SK-N-SH treated with all-trans-retinoic acid at 6 μM for 48 hours (cell line): ENCODE measurements at regions not wholly inside any gene's neighbourhood (a gene's known extent, or its start where the extent isn't known, plus 50 kb on each side); places are given as distances from the start of the nearest gene placed in this dataset.

Experiments used
- ATAC-seq: fragments of 200-7000 bp; cut with Tn5 transposase; 3 replicates; pipeline ENCODE4 v1.9.1; 2020; ENCODE audit warnings: mild to moderate bottlenecking, moderate library complexity
- ARNTL ChIP-seq: fragments of 450-650 bp; formaldehyde crosslinking; IDR thresholded peaks from 2 replicates; pipeline ENCODE4 v1.5.0; 2020; ENCODE audit warnings: low read depth, mild to moderate bottlenecking, moderate library complexity, borderline replicate concordance
- BACH2 ChIP-seq: fragments of 250-450 bp; sonication (Bioruptor Pico); IDR thresholded peaks from 2 replicates; pipeline ENCODE4 v1.9.0; 2021; ENCODE audit warnings: mild to moderate bottlenecking, borderline replicate concordance
- CSDC2 ChIP-seq: fragments of 250-450 bp; sonication (Bioruptor Pico); IDR thresholded peaks from 2 replicates; pipeline ENCODE4 v1.5.0; 2020; ENCODE audit warnings: mild to moderate bottlenecking, moderate library complexity
- ESRRG ChIP-seq: fragments of 250-450 bp; sonication (Bioruptor Pico); IDR thresholded peaks from 2 replicates; pipeline ENCODE4 v1.6.1; 2021; ENCODE audit warnings: mild to moderate bottlenecking
- GLIS3 ChIP-seq: fragments of 250-450 bp; sonication (Bioruptor Pico); IDR thresholded peaks from 2 replicates; pipeline ENCODE4 v1.5.0; 2020; ENCODE audit warnings: mild to moderate bottlenecking, moderate library complexity
- ISL1 ChIP-seq: fragments of 250-450 bp; sonication (Bioruptor Pico); IDR thresholded peaks from 2 replicates; pipeline ENCODE4 v2.1.2; 2022; ENCODE audit warnings: mild to moderate bottlenecking, moderate library complexity
- OSR1 ChIP-seq: fragments of 250-450 bp; sonication (Bioruptor Pico); IDR thresholded peaks from 2 replicates; pipeline ENCODE4 v1.8.0; 2022; ENCODE audit warnings: moderate library complexity, mild to moderate bottlenecking, inconsistent platforms
- PPARA ChIP-seq: fragments of 250-450 bp; sonication (Bioruptor Pico); IDR thresholded peaks from 2 replicates; pipeline ENCODE4 v1.5.0; 2020; ENCODE audit warnings: mild to moderate bottlenecking, borderline replicate concordance
- RARB ChIP-seq: fragments of 250-450 bp; sonication (Bioruptor Pico); IDR thresholded peaks from 2 replicates; pipeline ENCODE4 v1.8.0; 2021; ENCODE audit warnings: mild to moderate bottlenecking, moderate library complexity
- SNAI2 ChIP-seq: fragments of 250-450 bp; sonication (Bioruptor Pico); IDR thresholded peaks from 2 replicates; pipeline ENCODE4 v1.5.0; 2020; ENCODE audit warnings: mild to moderate bottlenecking, moderate library complexity
- TCF4 ChIP-seq: fragments of 250-450 bp; sonication (Bioruptor Pico); IDR thresholded peaks from 2 replicates; pipeline ENCODE4 v1.8.0; 2021; ENCODE audit warnings: mild to moderate bottlenecking, moderate library complexity, borderline replicate concordance
- TOX ChIP-seq: fragments of 250-450 bp; sonication (Bioruptor Pico); IDR thresholded peaks from 2 replicates; pipeline ENCODE4 v1.8.0; 2021; ENCODE audit warnings: mild to moderate bottlenecking, moderate library complexity, borderline replicate concordance
- ZC3H10 ChIP-seq: fragments of 250-450 bp; sonication (Bioruptor Pico); IDR thresholded peaks from 2 replicates; pipeline ENCODE4 v1.5.1; 2021; ENCODE audit warnings: mild to moderate bottlenecking, moderate library complexity
- ZFP30 ChIP-seq: fragments of 450-650 bp; formaldehyde crosslinking; IDR thresholded peaks from 2 replicates; pipeline ENCODE4 v1.5.0; 2022; ENCODE audit warnings: mild to moderate bottlenecking, moderate library complexity
- ZNF565 ChIP-seq: fragments of 450-650 bp; formaldehyde crosslinking; conservative IDR thresholded peaks from 2 replicates; pipeline ENCODE4 v1.5.0; 2020; ENCODE audit warnings: low read depth, mild to moderate bottlenecking, moderate library complexity
- ZNF70 ChIP-seq: fragments of 450-650 bp; formaldehyde crosslinking; IDR thresholded peaks from 2 replicates; pipeline ENCODE4 v1.5.0; 2020; ENCODE audit warnings: mild to moderate bottlenecking, moderate library complexity
- ZNF8 ChIP-seq: fragments of 450-650 bp; formaldehyde crosslinking; IDR thresholded peaks from 2 replicates; pipeline ENCODE4 v1.5.0; 2020; ENCODE audit warnings: mild to moderate bottlenecking, moderate library complexity
- TF ChIP-seq, protein P1 (sequence below): fragments of 250-450 bp; sonication (Bioruptor Pico); IDR thresholded peaks from 2 replicates; pipeline ENCODE4 v1.8.0; 2021; ENCODE audit warnings: low read depth, mild to moderate bottlenecking, moderate library complexity, borderline replicate concordance
- TF ChIP-seq, protein P2 (sequence below): fragments of 250-450 bp; sonication (Bioruptor Pico); IDR thresholded peaks from 2 replicates; pipeline ENCODE4 v1.5.0; 2020; ENCODE audit warnings: mild to moderate bottlenecking, moderate library complexity
- TF ChIP-seq, protein P3 (sequence below): fragments of 250-450 bp; sonication (Bioruptor Pico); IDR thresholded peaks from 2 replicates; pipeline ENCODE4 v1.8.0; 2020; ENCODE audit warnings: mild to moderate bottlenecking, moderate library complexity, borderline replicate concordance
- TF ChIP-seq, protein P4 (sequence below): fragments of 250-450 bp; sonication (Bioruptor Pico); IDR thresholded peaks from 2 replicates; pipeline ENCODE4 v1.5.1; 2021; ENCODE audit warnings: mild to moderate bottlenecking, moderate library complexity
- TF ChIP-seq, protein P5 (sequence below): fragments of 250-450 bp; sonication (Bioruptor Pico); IDR thresholded peaks from 2 replicates; pipeline ENCODE4 v1.5.1; 2020; ENCODE audit warnings: low read depth, mild to moderate bottlenecking, moderate library complexity

DNA sequence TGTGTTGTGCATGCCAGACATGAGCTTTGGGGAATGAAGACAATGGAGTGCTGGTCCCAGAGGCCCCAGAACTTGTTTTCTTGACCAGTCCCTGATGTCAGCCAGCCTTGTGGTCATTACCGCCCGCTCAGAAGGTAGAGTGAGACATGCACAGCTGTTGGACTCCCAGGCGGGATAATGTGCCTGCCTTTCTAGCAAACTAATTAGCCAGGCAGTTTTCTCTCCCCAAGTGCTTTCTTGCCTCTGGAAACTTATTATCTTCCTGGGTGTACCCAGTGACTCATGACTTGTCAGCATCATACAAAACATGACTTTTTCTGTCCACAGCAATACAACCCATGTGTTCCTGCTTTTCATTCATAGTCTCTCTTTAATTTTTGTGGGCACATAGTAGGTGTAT lies 131.1 kb downstream of the RMI1 start (continued):
- TF ChIP-seq SNAI2 (no peak), TCF4 (CRISPR knock-in tag) (no peak), ESRRG (CRISPR knock-in tag) (no peak), CSDC2 (CRISPR knock-in tag) (no peak), BACH2 (no peak), ISL1 (CRISPR knock-in tag) (no peak), RARB (no peak), ZNF565 (CRISPR knock-in tag) (no peak), PPARA (CRISPR knock-in tag) (no peak), ZFP30 (CRISPR knock-in tag) (no peak), TOX (CRISPR knock-in tag) (no peak)
- TF ChIP-seq, protein P1, sequence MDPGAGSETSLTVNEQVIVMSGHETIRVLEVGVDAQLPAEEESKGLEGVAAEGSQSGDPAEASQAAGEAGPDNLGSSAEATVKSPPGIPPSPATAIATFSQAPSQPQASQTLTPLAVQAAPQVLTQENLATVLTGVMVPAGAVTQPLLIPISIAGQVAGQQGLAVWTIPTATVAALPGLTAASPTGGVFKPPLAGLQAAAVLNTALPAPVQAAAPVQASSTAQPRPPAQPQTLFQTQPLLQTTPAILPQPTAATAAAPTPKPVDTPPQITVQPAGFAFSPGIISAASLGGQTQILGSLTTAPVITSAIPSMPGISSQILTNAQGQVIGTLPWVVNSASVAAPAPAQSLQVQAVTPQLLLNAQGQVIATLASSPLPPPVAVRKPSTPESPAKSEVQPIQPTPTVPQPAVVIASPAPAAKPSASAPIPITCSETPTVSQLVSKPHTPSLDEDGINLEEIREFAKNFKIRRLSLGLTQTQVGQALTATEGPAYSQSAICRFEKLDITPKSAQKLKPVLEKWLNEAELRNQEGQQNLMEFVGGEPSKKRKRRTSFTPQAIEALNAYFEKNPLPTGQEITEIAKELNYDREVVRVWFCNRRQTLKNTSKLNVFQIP: no peak

DNA sequence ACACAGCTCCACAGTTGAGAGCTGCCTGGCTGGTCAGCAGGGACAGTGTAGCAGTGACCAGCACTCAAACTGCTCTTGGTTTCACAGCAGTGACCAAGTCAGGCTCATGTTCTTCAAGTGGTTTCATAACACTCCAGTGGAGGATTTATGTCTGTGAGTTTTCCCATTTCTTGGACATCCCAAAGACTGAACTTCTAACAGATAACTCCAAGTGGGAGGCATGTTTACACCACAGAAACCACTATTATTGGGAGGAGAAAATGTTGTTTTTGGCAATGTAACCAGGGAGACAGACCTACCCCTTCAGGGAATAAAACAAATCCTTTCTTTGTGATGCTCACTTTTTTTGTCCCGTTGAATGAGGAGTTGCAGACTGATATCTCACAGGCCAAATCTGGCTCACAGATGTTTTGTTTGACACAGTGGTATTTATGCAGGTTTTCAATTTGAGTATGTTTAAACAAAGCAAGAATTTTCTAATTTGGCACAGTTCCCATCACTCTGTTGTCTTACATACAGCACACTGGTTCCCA lies 141.5 kb downstream of the RMI1 start:
- TF ChIP-seq, protein P2, sequence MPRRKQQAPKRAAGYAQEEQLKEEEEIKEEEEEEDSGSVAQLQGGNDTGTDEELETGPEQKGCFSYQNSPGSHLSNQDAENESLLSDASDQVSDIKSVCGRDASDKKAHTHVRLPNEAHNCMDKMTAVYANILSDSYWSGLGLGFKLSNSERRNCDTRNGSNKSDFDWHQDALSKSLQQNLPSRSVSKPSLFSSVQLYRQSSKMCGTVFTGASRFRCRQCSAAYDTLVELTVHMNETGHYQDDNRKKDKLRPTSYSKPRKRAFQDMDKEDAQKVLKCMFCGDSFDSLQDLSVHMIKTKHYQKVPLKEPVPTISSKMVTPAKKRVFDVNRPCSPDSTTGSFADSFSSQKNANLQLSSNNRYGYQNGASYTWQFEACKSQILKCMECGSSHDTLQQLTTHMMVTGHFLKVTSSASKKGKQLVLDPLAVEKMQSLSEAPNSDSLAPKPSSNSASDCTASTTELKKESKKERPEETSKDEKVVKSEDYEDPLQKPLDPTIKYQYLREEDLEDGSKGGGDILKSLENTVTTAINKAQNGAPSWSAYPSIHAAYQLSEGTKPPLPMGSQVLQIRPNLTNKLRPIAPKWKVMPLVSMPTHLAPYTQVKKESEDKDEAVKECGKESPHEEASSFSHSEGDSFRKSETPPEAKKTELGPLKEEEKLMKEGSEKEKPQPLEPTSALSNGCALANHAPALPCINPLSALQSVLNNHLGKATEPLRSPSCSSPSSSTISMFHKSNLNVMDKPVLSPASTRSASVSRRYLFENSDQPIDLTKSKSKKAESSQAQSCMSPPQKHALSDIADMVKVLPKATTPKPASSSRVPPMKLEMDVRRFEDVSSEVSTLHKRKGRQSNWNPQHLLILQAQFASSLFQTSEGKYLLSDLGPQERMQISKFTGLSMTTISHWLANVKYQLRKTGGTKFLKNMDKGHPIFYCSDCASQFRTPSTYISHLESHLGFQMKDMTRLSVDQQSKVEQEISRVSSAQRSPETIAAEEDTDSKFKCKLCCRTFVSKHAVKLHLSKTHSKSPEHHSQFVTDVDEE: peak; percentile 71; the same call in 1 of the 2 replicates
- TF ChIP-seq BACH2 (no peak), GLIS3 (CRISPR knock-in tag) (no peak), PPARA (CRISPR knock-in tag) (no peak), ZNF70 (CRISPR knock-in tag) (no peak), ZNF8 (CRISPR knock-in tag) (no peak), SNAI2 (no peak), TCF4 (CRISPR knock-in tag) (peak; percentile 87), ISL1 (CRISPR knock-in tag) (peak; percentile 37; the same call in 1 of the 2 replicates), CSDC2 (CRISPR knock-in tag) (no peak)
- peak; percentile 68 for ATAC-seq

DNA sequence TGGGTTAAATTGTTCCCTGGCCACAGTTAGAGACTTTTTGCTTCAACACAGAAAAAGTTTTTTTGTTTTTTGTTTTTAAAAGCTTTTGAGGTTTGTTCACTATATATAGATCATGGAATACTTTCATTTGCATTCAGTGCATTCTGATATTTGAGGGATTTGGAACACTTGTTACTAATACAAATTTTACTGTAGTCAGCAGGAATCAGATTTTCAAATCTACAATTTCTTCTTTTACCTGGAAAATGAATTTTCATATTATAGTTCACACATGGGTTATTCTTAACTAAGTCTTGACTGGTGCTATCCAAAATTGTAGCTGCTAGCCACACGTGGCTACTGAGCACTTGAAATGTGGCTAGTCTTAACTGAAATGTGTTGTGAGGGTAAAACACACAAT lies 142.0 kb downstream of the RMI1 start:
- ATAC-seq: no peak
- no peak for TF ChIP-seq CSDC2 (CRISPR knock-in tag)
- no peak for TF ChIP-seq ZFP30 (CRISPR knock-in tag)
- no peak for TF ChIP-seq ZNF8 (CRISPR knock-in tag)
- TF ChIP-seq, protein P3, sequence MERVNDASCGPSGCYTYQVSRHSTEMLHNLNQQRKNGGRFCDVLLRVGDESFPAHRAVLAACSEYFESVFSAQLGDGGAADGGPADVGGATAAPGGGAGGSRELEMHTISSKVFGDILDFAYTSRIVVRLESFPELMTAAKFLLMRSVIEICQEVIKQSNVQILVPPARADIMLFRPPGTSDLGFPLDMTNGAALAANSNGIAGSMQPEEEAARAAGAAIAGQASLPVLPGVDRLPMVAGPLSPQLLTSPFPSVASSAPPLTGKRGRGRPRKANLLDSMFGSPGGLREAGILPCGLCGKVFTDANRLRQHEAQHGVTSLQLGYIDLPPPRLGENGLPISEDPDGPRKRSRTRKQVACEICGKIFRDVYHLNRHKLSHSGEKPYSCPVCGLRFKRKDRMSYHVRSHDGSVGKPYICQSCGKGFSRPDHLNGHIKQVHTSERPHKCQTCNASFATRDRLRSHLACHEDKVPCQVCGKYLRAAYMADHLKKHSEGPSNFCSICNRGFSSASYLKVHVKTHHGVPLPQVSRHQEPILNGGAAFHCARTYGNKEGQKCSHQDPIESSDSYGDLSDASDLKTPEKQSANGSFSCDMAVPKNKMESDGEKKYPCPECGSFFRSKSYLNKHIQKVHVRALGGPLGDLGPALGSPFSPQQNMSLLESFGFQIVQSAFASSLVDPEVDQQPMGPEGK (CRISPR knock-in tag): no peak
- TF ChIP-seq OSR1 (CRISPR knock-in tag): no peak
- TF ChIP-seq, protein P4, sequence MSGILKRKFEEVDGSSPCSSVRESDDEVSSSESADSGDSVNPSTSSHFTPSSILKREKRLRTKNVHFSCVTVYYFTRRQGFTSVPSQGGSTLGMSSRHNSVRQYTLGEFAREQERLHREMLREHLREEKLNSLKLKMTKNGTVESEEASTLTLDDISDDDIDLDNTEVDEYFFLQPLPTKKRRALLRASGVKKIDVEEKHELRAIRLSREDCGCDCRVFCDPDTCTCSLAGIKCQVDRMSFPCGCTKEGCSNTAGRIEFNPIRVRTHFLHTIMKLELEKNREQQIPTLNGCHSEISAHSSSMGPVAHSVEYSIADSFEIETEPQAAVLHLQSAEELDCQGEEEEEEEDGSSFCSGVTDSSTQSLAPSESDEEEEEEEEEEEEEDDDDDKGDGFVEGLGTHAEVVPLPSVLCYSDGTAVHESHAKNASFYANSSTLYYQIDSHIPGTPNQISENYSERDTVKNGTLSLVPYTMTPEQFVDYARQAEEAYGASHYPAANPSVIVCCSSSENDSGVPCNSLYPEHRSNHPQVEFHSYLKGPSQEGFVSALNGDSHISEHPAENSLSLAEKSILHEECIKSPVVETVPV (CRISPR knock-in tag): no peak
- no peak for TF ChIP-seq ZNF565 (CRISPR knock-in tag)
- no peak for TF ChIP-seq ZC3H10 (CRISPR knock-in tag)
- TF ChIP-seq TOX (CRISPR knock-in tag): no peak
- TF ChIP-seq ZNF70 (CRISPR knock-in tag): no peak
- no peak for TF ChIP-seq GLIS3 (CRISPR knock-in tag)
- no peak for TF ChIP-seq ARNTL (CRISPR knock-in tag)
- no peak for TF ChIP-seq SNAI2
- TF ChIP-seq, protein P5, sequence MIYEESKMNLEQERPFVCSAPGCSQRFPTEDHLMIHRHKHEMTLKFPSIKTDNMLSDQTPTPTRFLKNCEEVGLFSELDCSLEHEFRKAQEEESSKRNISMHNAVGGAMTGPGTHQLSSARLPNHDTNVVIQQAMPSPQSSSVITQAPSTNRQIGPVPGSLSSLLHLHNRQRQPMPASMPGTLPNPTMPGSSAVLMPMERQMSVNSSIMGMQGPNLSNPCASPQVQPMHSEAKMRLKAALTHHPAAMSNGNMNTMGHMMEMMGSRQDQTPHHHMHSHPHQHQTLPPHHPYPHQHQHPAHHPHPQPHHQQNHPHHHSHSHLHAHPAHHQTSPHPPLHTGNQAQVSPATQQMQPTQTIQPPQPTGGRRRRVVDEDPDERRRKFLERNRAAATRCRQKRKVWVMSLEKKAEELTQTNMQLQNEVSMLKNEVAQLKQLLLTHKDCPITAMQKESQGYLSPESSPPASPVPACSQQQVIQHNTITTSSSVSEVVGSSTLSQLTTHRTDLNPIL (CRISPR knock-in tag): no peak
- TF ChIP-seq ISL1 (CRISPR knock-in tag): no peak
- no peak for TF ChIP-seq TCF4 (CRISPR knock-in tag)
